GM23248 (cell line): ENCODE measurements at regions not wholly inside any gene's neighbourhood (a gene's known extent, or its start where the extent isn't known, plus 50 kb on each side); places are given as distances from the start of the nearest gene placed in this dataset.

Source experiments
- EZH2 ChIP-seq: fragments of 200-600 bp; sonication (generic); IDR thresholded peaks from 2 replicates; pipeline ENCODE4 v1.6.1; 2018; ENCODE audit warnings: antibody characterized with exemption, mild to moderate bottlenecking; ENCODE audit not compliant: insufficient read depth, poor library complexity, severe bottlenecking
- EZH2phosphoT487 ChIP-seq: fragments of 200-600 bp; sonication (generic); IDR thresholded peaks from 2 replicates; pipeline ENCODE4 v1.6.1; 2018; ENCODE audit warnings: antibody characterized with exemption, moderate library complexity, mild to moderate bottlenecking, low read depth; ENCODE audit not compliant: insufficient read depth

DNA sequence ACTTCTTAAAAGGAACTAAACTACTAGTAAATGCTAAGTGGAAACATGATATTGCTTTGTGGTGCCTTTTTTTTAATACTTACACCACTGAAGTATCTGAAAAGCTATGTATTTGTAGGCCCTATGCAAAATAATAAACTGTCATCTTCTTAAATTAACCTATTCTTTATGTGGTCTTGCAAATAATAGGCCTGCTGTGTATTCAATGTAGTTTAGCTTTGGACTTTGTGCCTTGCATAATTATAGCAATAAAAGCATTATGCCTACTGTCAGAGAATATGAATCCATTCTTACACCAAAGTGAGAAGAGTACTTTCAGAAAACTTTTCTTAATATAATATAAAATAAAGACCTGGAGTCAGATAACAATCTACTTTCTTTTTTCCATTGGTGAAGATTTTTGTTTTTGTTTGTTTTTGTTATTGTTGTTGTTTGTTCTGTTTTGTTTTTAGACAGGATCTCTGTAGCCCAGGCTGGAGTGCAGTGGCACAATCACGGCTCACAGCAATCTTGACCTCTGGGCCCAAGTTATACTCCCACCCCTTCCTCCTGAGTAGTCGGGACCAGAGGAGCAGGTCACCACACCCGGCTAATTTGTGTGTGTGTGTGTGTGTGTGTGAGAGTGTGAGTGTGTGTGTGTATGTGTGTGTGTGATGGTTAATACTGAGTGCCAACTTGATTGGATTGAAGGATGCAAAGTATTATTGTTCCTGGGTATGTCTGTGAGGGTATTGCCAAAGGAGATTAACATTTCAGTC lies 213.8 kb downstream of the SLC6A15 start:
- no peak for TF ChIP-seq EZH2
- TF ChIP-seq EZH2phosphoT487: no peak
